HL-60 (cell line): ENCODE measurements at regions not wholly inside any gene's neighbourhood (a gene's known extent, or its start where the extent isn't known, plus 50 kb on each side); places are given as distances from the start of the nearest gene placed in this dataset.

Experiments
- GABPA ChIP-seq: IDR thresholded peaks from 2 replicates; pipeline ENCODE4 v1.6.1; 2012; ENCODE audit warnings: low read depth
- POLR2AphosphoS5 ChIP-seq: IDR thresholded peaks from 2 replicates; pipeline ENCODE4 v1.6.1; 2012; ENCODE audit warnings: low read depth
- SPI1 ChIP-seq: IDR thresholded peaks from 2 replicates; pipeline ENCODE4 v1.6.1; 2012; ENCODE audit warnings: low read depth, mild to moderate bottlenecking, borderline replicate concordance
- TF ChIP-seq, protein P1 (sequence below): IDR thresholded peaks from one replicate; pipeline ENCODE4 v1.5.1; 2011; ENCODE audit warnings: low read length, control low read depth, inconsistent platforms; ENCODE audit not compliant: insufficient read depth
- TF ChIP-seq, protein P2 (sequence below): IDR thresholded peaks from 2 replicates; pipeline ENCODE4 v1.6.1; 2012; ENCODE audit warnings: low read depth; ENCODE audit not compliant: insufficient replicate concordance

DNA sequence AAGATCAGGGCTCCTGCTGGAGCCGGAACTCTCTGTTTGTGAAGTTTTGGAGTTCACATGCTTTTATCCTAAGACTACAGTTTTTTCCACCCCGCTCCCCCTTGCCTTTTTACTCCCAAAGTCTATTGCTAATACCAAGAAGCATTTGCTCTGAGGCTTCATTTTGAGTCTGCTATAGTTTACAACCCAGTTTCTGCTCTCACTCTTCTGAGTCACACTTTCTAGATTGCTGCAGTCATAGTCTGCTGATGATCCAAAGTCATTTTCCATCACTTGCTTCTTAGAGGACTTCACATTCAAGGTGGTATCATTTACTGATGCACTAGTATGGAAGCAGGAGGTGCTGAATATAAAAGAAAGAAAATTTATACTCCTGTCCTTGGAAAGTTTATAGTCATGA, 937.4 kb downstream of the IGSF11 start:
- TF ChIP-seq, protein P1, sequence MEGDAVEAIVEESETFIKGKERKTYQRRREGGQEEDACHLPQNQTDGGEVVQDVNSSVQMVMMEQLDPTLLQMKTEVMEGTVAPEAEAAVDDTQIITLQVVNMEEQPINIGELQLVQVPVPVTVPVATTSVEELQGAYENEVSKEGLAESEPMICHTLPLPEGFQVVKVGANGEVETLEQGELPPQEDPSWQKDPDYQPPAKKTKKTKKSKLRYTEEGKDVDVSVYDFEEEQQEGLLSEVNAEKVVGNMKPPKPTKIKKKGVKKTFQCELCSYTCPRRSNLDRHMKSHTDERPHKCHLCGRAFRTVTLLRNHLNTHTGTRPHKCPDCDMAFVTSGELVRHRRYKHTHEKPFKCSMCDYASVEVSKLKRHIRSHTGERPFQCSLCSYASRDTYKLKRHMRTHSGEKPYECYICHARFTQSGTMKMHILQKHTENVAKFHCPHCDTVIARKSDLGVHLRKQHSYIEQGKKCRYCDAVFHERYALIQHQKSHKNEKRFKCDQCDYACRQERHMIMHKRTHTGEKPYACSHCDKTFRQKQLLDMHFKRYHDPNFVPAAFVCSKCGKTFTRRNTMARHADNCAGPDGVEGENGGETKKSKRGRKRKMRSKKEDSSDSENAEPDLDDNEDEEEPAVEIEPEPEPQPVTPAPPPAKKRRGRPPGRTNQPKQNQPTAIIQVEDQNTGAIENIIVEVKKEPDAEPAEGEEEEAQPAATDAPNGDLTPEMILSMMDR, result no peak
- TF ChIP-seq POLR2AphosphoS5, result no peak
- TF ChIP-seq, protein P2, sequence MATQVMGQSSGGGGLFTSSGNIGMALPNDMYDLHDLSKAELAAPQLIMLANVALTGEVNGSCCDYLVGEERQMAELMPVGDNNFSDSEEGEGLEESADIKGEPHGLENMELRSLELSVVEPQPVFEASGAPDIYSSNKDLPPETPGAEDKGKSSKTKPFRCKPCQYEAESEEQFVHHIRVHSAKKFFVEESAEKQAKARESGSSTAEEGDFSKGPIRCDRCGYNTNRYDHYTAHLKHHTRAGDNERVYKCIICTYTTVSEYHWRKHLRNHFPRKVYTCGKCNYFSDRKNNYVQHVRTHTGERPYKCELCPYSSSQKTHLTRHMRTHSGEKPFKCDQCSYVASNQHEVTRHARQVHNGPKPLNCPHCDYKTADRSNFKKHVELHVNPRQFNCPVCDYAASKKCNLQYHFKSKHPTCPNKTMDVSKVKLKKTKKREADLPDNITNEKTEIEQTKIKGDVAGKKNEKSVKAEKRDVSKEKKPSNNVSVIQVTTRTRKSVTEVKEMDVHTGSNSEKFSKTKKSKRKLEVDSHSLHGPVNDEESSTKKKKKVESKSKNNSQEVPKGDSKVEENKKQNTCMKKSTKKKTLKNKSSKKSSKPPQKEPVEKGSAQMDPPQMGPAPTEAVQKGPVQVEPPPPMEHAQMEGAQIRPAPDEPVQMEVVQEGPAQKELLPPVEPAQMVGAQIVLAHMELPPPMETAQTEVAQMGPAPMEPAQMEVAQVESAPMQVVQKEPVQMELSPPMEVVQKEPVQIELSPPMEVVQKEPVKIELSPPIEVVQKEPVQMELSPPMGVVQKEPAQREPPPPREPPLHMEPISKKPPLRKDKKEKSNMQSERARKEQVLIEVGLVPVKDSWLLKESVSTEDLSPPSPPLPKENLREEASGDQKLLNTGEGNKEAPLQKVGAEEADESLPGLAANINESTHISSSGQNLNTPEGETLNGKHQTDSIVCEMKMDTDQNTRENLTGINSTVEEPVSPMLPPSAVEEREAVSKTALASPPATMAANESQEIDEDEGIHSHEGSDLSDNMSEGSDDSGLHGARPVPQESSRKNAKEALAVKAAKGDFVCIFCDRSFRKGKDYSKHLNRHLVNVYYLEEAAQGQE, result no peak
- TF ChIP-seq GABPA, result no peak
- no peak for TF ChIP-seq SPI1
